Neural cell (in vitro differentiated cells): ENCODE measurements at regions not wholly inside any gene's neighbourhood (a gene's known extent, or its start where the extent isn't known, plus 50 kb on each side); places are given as distances from the start of the nearest gene placed in this dataset.
"Not testable (repeated sequence)": the region's sequence is repeated elsewhere in the genome, so short reads cannot be mapped to it uniquely, and the experiment has no call there.

Experiments used
- H2AFZ ChIP-seq: fragments of 200-600, 300-800 bp; sonication (generic), shearing (Covaris generic); 2 replicates; pipeline ENCODE4 v1.6.0; 2014; ENCODE audit warnings: low read depth, mild to moderate bottlenecking, antibody characterized with exemption, low read length, moderate library complexity
- H3F3A ChIP-seq: fragments of 200-600 bp; shearing (Covaris generic); 2 replicates; pipeline ENCODE4 v1.6.1; 2016; ENCODE audit warnings: mild to moderate bottlenecking, moderate library complexity, mixed read lengths, antibody characterized with exemption, low read length; ENCODE audit not compliant: insufficient read depth, poor library complexity, severe bottlenecking
- H3K27ac ChIP-seq: fragments of 200-600, 300-800 bp; sonication (generic), shearing (Covaris generic); 2 replicates; pipeline ENCODE4 v1.5.1; 2014; ENCODE audit warnings: mild to moderate bottlenecking, low read length, moderate library complexity
- H3K27me3 ChIP-seq: fragments of 300-800, 200-600 bp; sonication (generic), shearing (Covaris generic); 2 replicates; pipeline ENCODE4 v1.6.0; 2014; ENCODE audit warnings: mild to moderate bottlenecking, low read depth, low read length, moderate library complexity; ENCODE audit not compliant: insufficient read depth
- H3K36me3 ChIP-seq: fragments of 300-800, 200-600 bp; sonication (generic), shearing (Covaris generic); 2 replicates; pipeline ENCODE4 v1.5.1; 2014; ENCODE audit warnings: mild to moderate bottlenecking, antibody characterized with exemption, low read length, moderate library complexity; ENCODE audit not compliant: insufficient read depth
- H3K4me2 ChIP-seq: fragments of 300-800, 200-600 bp; sonication (generic), shearing (Covaris generic); 2 replicates; pipeline ENCODE4 v1.6.0; 2014; ENCODE audit warnings: mild to moderate bottlenecking, low read length
- H3K4me3 ChIP-seq: fragments of 300-800, 200-600 bp; sonication (generic), shearing (Covaris generic); 2 replicates; pipeline ENCODE4 v1.5.1; 2014; ENCODE audit warnings: mild to moderate bottlenecking, low read length, moderate library complexity
- H3K79me2 ChIP-seq: fragments of 200-600 bp; shearing (Covaris generic); replicated peaks from 2 replicates; pipeline ENCODE4 v1.6.0; 2014; ENCODE audit warnings: mild to moderate bottlenecking, low read length, moderate library complexity; ENCODE audit not compliant: insufficient read depth
- H3K9ac ChIP-seq: fragments of 300-800, 200-600 bp; sonication (generic), shearing (Covaris generic); 2 replicates; pipeline ENCODE4 v1.6.1; 2016; ENCODE audit warnings: mild to moderate bottlenecking, low read length, mixed read lengths
- H3K9me2 ChIP-seq: fragments of 200-600 bp; shearing (Covaris generic); 2 replicates; pipeline ENCODE4 v1.6.1; 2016; ENCODE audit warnings: mild to moderate bottlenecking, low read length, mixed read lengths; ENCODE audit not compliant: insufficient read depth
- H3K9me3 ChIP-seq: fragments of 200-600, 300-800 bp; sonication (generic), shearing (Covaris generic); 2 replicates; pipeline ENCODE4 v1.6.1; 2016; ENCODE audit warnings: mild to moderate bottlenecking, mixed run types, low read length, moderate library complexity, mixed read lengths
- H4K20me1 ChIP-seq: fragments of 200-600 bp; shearing (Covaris generic); 2 replicates; pipeline ENCODE4 v1.6.1; 2016; ENCODE audit warnings: mild to moderate bottlenecking, mixed run types; ENCODE audit not compliant: insufficient read depth
- CTCF ChIP-seq: fragments of 450-650 bp; IDR thresholded peaks from 2 replicates; pipeline ENCODE4 v1.5.1; 2014; ENCODE audit warnings: antibody characterized with exemption, mild to moderate bottlenecking, moderate library complexity; ENCODE audit not compliant: poor library complexity, severe bottlenecking
- EP300 ChIP-seq: fragments of 450-650 bp; conservative IDR thresholded peaks from 2 replicates; pipeline ENCODE4 v1.6.1; 2014; ENCODE audit warnings: antibody characterized with exemption, mild to moderate bottlenecking, moderate library complexity; ENCODE audit not compliant: poor library complexity, severe bottlenecking
- EZH2 ChIP-seq: fragments of 200-600, 300-800 bp; shearing (Covaris generic), sonication (generic); IDR thresholded peaks from 2 replicates; pipeline ENCODE4 v1.6.1; 2014; ENCODE audit warnings: antibody characterized with exemption, low read length, borderline replicate concordance, mild to moderate bottlenecking; ENCODE audit not compliant: insufficient read depth, poor library complexity, severe bottlenecking
- MXI1 ChIP-seq: fragments of 450-650 bp; conservative IDR thresholded peaks from 2 replicates; pipeline ENCODE4 v1.6.1; 2014; ENCODE audit warnings: antibody characterized with exemption, mild to moderate bottlenecking; ENCODE audit not compliant: poor library complexity, severe bottlenecking
- POLR2AphosphoS5 ChIP-seq: IDR thresholded peaks from 2 replicates; pipeline ENCODE4 v1.6.1; 2012
- RAD21 ChIP-seq: fragments of 450-650 bp; conservative IDR thresholded peaks from 2 replicates; pipeline ENCODE4 v1.6.1; 2014; ENCODE audit warnings: antibody characterized with exemption, mild to moderate bottlenecking, moderate library complexity
- REST ChIP-seq: IDR thresholded peaks from 2 replicates; pipeline ENCODE4 v1.6.1; 2012; ENCODE audit warnings: borderline replicate concordance
- SMC3 ChIP-seq: fragments of 450-650 bp; conservative IDR thresholded peaks from 2 replicates; pipeline ENCODE4 v1.6.1; 2014; ENCODE audit warnings: antibody characterized with exemption, mild to moderate bottlenecking, moderate library complexity; ENCODE audit not compliant: poor library complexity
- TAF1 ChIP-seq: IDR thresholded peaks from 2 replicates; pipeline ENCODE4 v1.6.1; 2012; ENCODE audit warnings: low read depth

GRCh38 chr10:9149134-9149533 lies 1094.6 kb downstream of the GATA3 start:
- H3K9ac ChIP-seq: no peak overlapping the region
- no peak overlapping the region for H3K4me2 ChIP-seq
- H2AFZ ChIP-seq: no peak overlapping the region
- H3K9me2 ChIP-seq: no peaks in the 10 kb centered on the region
- no peaks in the 10 kb centered on the region for H4K20me1 ChIP-seq
- H3K9me3 ChIP-seq: no peaks in the 10 kb centered on the region
- no peaks in the 10 kb centered on the region for H3K36me3 ChIP-seq
- no peak overlapping the region for H3K4me3 ChIP-seq
- no peak overlapping the region for H3K27ac ChIP-seq
- H3K27me3 ChIP-seq: no peaks in the 10 kb centered on the region
- no peaks in the 10 kb centered on the region for H3F3A ChIP-seq
- no peaks in the 10 kb centered on the region for H3K79me2 ChIP-seq
- TF ChIP-seq MXI1 (no peak), TAF1 (no peak), RAD21 (no peak), EZH2 (no peak), SMC3 (no peak), REST (no peak), POLR2AphosphoS5 (no peak), EP300 (no peak), CTCF (no peak)

- not testable (repeated sequence) for H3K4me3 ChIP-seq, H3F3A ChIP-seq, H3K9me2 ChIP-seq, H2AFZ ChIP-seq, H3K79me2 ChIP-seq, H3K9me3 ChIP-seq, H3K4me2 ChIP-seq, H3K36me3 ChIP-seq, H3K27me3 ChIP-seq, H4K20me1 ChIP-seq, H3K27ac ChIP-seq, H3K9ac ChIP-seq
Measured at GRCh38 chr10:9153057-9153456, 1098.6 kb downstream of the GATA3 start.

GRCh38 chr10:9157656-9158055 lies 1103.2 kb downstream of the GATA3 start:
- H4K20me1 ChIP-seq: no peaks in the 10 kb centered on the region
- no peaks in the 10 kb centered on the region for H3K79me2 ChIP-seq
- H3K9me2 ChIP-seq: no peaks in the 10 kb centered on the region
- no peak overlapping the region for H3K4me2 ChIP-seq
- H3K9ac ChIP-seq: no peak overlapping the region
- H3K36me3 ChIP-seq: no peaks in the 10 kb centered on the region
- no peak overlapping the region for H3K27ac ChIP-seq
- no peaks in the 10 kb centered on the region for H3F3A ChIP-seq
- H3K4me3 ChIP-seq: no peak overlapping the region
- no peaks in the 10 kb centered on the region for H3K27me3 ChIP-seq
- no peak overlapping the region for H2AFZ ChIP-seq
- TF ChIP-seq REST (no peak), RAD21 (no peak), CTCF (no peak)
- no peaks in the 10 kb centered on the region for H3K9me3 ChIP-seq
